Left colon (tissue), 2 donors: ENCODE measurements at regions not wholly inside any gene's neighbourhood (a gene's known extent, or its start where the extent isn't known, plus 50 kb on each side); places are given as distances from the start of the nearest gene placed in this dataset.

Experiments
- ATAC-seq: fragments of 200-7000 bp; cut with Tn5 transposase; one replicate; pipeline ENCODE4 v1.9.1; 2020; ENCODE audit warnings: mild to moderate bottlenecking, moderate library complexity
- DNase-seq, 2 donors: peaks; one replicate each; pipeline ENCODE4 v3.0.0-alpha.2; 2020
- intact Hi-C, 2 donors: fragments of 100-400 bp; cut with DNase I in 1 of 2; cut with micrococcal nuclease in 1 of 2; formaldehyde crosslinking; loops; one replicate each; pipeline versions ENCODE4 v1.11.2 to v1.14.0; 2022; cut with DNase I, micrococcal nuclease
- donor health status: DM: no; HTN: no; CAD: no.
- donor health status: DM: yes; HTN: yes; CAD: no.

DNA sequence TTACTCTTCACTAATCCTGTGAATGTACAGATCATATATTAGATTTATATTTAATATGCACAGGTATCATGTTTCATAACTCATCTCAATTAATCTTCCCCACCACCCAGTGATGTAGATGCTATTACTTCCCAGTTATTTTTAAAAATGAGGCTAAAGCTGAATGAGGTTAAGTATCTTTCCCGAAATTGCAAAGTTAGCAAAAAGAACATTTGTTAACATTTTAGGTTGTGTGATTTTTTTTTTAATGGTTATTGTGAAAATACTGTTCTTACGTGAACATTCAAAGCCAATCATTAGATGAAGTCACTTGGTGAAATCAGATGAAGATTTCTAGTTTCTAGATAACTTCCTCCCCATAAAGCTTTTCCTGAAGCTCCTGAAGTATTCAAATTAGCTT is 186.9 kb upstream of the PLEKHA5 start:
- no peak for ATAC-seq
- DNase-seq = no peak
- intact Hi-C loops = no loop called here

DNA sequence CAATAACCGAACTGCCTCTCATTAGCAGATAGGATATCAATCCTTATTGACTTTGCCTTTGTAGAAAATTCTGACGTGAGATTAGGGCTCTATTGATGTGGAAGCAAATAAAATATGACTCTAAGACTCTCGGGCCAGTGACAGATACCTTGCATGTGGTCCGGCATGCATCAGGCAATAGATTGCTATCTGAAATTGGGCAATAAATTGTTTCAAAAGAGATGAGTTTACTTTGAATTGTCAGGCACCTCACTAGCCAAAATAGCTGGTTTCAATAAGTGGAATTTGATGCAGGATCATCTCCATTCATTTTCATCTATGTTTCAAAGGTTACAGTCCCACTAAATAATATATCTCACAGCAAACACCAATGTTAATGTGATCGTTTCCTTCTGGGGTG is 186.3 kb upstream of the PLEKHA5 start:
- DNase-seq (no peak), ATAC-seq (no peak)
- intact Hi-C loops = no loop called here

DNA sequence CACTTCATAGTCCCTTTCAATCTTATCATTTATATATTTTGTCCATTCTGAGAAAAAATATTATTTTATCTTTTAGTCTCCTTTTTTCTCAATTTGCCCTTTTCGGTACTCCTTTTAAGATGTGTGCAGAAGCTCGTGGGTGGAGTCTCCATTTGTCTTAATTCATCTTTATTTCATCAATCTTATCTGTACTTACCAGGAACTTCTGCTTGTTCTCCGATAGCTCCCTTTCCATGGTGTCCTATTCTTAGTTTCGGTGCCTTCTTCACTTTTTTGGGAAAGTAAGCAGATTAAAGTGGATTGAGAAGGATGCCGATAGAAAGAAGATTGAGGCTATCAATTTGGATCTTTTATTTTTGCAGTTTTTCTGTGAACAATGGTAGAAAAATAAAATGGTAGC is 183.4 kb upstream of the PLEKHA5 start:
- DNase-seq = no peak
- ATAC-seq = no peak
- intact Hi-C loops = no loop called here

DNA sequence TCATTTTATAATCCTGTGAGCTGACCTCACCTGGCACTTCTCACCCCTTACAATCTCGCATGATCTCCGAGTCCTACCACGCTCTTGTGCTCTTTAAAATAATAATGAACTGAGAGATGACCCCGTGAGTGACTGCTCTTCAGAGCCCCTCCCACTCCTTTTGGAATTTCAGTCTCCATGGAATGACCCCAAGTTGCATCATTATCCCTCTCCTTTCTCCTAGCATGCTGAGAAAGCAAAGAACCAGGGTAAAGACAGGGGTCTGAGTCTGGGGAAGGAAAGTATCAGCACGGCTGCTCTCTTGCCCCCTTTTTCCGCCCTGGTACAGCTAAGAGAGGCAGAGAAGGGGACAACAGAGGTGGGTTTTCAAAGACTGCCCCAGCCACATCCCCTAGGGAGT is 178.3 kb upstream of the PLEKHA5 start:
- intact Hi-C loops = no loop called here
- DNase-seq (no peak), ATAC-seq (no peak)

DNA sequence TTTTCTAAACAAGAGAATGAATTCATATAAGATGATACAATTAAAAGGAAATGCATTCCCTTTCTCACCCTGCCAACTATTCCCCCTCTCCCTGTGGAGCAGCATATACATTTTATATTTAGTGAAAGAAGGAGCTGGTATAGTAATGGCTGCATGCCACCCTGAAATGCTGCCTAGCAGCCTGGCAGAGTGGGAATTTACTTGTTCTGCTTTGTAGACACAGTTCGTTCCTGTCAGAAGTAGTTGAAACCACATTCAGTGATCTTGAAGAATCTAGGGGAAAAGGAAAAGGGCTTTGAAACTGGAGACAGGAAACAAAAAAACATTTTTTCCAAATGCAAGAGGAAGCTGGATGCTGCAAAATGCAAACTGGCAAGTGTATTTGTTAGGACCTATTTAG is 176.0 kb upstream of the PLEKHA5 start:
- intact Hi-C loops = no loop called here
- DNase-seq = no peak
- no peak for ATAC-seq

DNA sequence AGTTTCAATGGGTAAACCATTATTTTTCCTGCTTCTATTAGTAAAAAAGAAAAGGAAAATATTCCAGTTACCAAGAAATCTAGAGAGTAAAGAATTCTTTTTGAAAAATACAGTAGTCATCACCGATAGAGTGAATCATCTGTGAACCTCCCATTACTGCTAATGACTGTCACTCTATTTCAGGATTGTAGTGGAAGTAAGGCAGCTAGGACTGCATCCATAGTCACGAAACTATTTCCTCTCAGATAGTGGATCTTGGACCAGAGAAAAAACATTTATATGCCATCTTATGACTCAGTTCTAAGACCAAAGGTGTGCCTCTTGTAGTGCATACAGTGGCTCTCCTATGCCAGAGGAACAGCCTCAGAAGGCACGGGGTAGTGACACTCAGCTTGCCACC is 173.9 kb upstream of the PLEKHA5 start:
- no peak for DNase-seq
- ATAC-seq = no peak
- intact Hi-C loops = no loop called here

DNA sequence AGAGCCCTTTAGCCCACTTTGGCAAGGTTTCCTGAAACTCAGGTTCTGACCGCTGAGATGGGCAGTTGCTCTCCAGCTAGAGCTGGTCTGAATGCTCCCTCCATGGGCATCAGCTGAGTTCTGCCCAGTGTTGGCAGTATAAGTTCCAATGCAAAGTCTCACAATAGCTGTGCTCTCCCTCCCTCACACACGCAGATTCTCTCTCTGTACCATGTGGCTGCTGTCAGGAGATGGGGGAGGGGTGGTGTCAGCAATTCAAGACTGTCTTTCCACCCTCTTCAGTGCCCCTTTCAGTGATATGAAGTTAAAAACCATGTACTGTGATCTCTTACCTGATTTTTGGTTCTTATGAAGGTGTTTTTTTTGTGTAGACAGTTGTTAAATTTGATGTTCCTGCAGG is 164.3 kb upstream of the PLEKHA5 start:
- no peak for ATAC-seq
- intact Hi-C loops = no loop called here
- DNase-seq = no peak

DNA sequence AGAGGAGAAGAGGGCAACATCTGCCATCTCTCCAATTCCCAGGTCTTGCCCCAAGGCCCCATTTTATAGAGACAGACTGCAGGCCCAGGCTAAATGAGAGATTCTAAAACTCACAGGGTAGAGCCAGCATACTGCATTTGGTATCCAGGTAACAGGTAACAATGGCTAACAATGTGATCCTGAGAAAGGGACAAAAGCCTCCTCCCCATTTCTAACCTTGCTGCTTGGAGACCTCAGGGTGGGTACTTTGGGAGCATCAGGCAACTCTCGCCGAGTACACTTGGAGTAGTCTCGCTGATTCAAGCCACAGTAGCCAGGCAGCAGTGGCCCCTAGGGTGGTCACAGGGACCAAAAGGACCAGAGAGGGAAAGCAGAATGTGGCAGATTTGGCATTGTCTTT is 162.6 kb upstream of the PLEKHA5 start:
- intact Hi-C loops = no loop called here
- DNase-seq (no peak), ATAC-seq (no peak)

DNA sequence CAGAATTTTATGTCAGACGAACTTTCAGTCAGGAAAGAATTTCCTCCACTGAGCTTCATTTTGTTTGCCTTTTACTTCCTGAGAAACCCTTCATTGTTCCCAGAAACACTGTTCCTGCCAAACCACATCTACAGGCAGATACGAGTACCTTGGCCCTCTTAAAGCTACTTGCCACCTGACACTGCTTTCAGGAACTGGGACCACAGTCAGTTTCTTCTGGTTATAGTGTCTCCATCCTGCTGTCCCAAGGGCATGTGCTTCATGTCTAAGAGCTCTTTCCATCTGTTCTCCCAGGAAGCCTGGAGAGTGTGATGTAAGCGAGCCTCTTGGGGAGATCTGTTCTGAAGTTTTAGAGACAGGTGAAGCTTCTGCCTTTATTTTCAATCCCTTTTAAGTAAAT is 161.7 kb upstream of the PLEKHA5 start:
- intact Hi-C loops = no loop called here
- DNase-seq (no peak), ATAC-seq (no peak)

DNA sequence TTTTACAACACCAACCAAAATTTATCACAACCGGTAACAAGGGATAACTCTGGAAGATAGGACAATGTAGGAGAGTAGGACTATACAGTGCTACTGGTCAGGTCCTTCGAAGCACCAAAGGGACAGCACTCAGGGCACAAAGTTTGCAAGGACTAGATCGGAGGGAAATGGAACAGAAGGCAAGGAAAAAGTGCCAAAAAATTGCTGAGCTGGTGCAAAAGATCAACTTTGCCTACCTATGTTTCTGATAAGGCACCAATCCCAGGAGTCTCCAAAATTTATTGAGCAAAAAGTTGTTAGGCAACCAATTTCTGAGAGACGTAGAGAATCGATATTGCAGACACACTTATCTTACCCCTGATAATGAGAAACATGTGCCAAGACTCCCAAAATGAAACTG is 160.0 kb upstream of the PLEKHA5 start:
- ATAC-seq (no peak), DNase-seq (no peak)
- intact Hi-C loops = no loop called here

DNA sequence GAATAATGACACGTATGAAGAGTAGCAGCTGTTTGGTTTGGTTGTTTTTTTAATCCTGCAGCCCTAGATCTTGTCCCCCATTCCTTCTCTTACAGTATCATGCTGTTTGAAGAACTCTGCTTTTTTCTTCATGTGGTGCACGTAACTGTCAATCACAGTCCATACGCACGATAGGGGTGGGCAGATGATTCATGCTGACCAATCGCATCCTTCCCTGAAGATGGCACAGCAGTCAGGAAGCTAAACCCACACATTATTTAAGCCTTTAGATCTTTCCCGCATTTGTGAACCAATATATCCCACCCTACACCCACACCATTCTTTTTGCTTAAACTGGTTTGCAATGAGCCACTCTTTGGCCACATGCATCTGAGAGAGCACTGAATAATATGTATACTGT is 158.9 kb upstream of the PLEKHA5 start:
- ATAC-seq (no peak), DNase-seq (no peak)

DNA sequence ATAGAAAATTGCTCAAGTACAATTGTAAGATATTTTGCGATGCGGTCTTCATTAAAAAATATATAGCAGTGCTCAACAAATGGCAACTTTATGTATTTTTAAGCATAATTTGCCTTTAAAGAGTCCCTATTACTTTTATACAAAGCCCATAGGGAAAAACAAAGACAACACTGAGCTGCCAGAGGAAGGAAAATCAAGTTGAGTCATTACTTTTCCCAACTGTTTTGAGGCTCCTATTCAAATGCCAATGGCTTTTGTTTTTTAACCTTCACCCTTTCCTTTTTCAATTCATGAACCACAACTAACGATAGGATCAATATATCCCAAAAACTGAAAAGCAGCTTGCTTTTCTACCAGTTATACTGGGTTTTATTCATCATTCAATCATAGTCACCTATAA is 157.6 kb upstream of the PLEKHA5 start:
- ATAC-seq = no peak
- intact Hi-C loops = no loop called here
- no peak for DNase-seq

More for the DNA sequence above, 158.9 kb upstream of the PLEKHA5 start:
- intact Hi-C loops = no loop called here

DNA sequence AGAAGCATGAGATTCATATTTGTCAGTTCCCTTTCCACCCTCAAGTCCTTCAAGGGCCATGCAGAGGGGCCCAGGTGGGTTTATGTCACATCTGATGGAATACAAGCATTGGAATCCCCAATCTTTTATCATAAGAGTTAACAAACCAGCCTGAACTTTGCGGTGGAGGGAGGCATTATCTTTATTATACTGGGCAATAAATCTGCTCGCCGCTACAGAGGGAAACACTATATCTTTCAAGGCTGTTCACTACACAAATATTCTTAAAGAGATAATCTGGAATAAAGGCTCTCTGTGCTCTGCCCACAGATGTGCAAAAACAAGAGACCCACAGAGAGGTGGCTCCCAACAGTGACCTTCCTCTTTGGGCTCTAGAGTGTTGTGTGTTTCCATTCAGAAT is 153.6 kb upstream of the PLEKHA5 start:
- ATAC-seq (peak; percentile 85), DNase-seq (no peak)
- intact Hi-C loops = no loop called here

DNA sequence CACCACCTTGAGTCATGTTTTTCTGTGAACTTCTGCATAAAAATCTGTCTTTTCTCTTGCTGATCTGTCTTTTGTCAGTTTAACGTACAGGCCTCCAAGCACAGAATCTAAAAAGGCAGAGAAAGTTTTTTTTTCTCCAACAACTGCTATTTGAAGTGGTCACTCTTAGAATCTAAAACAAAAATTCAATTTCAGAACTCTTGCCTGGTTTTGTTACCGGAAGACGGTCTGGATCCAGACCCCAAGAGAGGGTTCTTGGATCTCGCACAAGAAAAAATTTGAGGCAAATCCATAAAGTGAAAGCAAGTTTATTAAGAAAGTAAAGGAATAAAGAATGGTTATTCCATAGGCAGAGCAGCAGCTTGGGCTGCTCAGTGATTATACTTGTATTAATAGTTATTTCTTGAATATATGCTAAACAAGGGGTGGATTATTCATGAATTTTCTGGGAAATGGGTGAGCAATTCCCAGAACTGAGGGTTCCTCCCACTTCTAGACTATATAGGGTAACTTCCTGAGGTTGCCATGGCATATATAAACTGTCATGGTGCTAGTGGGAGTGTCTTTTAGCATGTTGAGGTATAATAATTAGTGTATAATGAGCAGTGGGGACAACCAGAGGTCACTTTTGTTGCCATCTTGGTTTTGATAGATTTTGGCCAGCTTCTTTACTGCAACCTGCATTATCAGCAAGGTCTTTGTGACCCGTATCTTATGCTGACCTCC is 150.0 kb upstream of the PLEKHA5 start:
- DNase-seq (no peak), ATAC-seq (no peak)
- intact Hi-C loops = no loop called here

DNA sequence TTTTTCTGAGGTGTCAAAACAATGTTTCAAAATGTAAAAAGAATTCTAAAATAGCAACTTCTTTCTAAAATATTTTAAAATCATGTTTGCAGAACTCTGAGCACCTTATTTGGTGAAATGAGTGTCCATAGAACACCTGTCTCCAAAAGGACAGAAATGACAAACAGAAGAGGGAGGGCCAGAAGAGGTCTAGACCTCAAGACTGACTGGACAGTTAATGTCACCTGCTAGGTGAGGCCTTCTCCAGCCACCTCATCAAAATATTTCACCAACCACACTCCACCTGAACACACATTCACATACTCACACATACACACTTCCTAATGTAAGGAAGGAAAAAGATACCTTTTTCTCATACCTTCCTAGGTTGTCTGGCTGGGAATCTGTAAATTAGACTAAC is 147.8 kb upstream of the PLEKHA5 start:
- intact Hi-C loops = no loop called here
- ATAC-seq (no peak), DNase-seq (no peak)

DNA sequence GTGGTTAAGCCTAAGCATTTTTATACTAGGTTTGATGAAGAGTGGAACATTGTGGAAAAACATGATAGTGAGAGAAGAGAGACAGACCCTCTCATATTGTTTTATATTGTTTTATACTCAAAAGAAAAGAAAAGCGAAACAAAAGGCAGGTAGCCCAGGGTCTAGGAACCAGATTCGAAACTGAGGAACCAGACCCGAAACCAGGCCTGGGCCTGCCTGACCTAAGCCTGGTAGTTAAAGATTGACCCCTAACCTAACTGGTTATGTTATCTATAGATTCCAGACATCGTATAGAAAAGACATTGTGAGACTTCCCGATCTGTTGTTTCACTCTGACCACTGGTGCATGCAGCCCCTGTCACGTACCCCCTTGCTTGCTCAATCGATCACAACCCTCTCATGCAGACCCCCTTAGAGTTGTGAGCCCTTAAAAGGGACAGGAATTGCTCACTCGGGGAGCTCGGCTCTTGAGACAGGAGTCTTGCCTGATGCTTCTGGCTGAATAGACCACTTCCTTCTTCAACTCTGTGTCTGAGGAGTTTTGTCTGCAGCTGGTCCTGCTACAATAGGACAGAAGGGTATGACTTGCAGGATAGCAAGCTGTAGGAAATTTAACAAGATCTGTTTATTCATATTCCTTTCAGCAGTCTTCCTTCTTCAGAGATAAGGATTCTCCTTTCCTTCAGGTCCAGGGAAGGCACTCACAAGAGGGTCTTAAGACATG is 147.1 kb upstream of the PLEKHA5 start:
- no peak for ATAC-seq
- intact Hi-C loops = no loop called here

DNA sequence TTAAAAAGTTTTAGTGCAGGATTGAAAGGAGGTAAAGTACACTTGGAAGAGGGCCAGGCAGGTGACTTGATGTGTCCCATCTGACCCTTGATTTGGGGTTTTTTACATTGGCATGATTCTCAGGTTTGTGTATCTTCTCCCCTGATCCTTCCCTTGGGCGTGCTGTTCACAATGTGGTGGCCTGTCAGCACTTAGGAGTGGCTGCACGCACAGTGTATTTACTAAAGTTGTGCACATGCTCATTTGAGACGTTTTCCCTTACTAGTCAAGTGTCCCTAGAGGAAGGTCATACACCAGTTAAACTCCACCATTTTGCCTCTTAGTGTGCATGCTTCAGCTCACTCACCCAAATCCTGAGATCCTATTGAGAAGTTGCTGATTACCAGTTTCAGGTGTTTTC is 145.7 kb upstream of the PLEKHA5 start:
- intact Hi-C loops = no loop called here
- ATAC-seq (no peak), DNase-seq (no peak)

More for the DNA sequence above, 147.1 kb upstream of the PLEKHA5 start:
- no peak for DNase-seq

DNA sequence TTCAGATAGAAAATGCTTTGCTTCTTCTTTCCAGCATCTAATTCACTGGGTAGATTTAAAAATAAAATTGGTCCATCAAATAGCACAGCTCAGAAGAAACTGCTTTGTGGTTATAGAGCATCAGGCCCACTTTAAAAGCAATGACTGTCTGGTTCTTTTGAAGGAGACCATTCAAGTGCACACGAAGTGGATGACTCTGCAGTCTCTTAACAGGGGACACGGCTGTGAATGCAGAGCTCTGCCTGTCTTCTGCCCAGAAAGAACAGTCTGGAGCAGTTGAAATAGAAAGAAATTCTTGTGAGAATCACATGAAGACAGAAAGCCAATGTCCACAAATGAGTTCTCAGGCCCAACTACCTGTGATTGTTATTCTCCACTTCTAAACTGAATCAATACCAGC is 138.7 kb upstream of the PLEKHA5 start:
- DNase-seq (no peak), ATAC-seq (no peak)
- intact Hi-C loops = no loop called here

DNA sequence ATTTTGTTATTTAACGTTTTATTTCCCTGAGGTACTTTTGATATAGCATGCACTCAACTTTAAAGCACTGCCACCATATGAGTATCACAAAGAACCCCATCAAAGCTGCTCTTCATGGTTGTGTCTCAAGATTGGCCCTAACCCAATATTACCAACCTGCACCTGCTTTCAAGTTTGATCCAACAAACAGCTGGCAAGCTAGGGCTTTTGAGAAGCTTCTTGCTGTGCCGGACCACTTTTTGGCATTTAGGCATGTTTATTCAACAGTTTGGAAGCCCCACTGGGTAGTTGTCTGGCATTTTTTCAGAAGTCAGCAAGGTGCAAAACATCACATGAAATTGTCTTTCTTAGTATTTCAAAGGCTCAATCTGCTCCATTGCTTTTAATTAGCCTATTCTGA is 137.2 kb upstream of the PLEKHA5 start:
- no peak for ATAC-seq
- no peak for DNase-seq
- intact Hi-C loops = no loop called here

DNA sequence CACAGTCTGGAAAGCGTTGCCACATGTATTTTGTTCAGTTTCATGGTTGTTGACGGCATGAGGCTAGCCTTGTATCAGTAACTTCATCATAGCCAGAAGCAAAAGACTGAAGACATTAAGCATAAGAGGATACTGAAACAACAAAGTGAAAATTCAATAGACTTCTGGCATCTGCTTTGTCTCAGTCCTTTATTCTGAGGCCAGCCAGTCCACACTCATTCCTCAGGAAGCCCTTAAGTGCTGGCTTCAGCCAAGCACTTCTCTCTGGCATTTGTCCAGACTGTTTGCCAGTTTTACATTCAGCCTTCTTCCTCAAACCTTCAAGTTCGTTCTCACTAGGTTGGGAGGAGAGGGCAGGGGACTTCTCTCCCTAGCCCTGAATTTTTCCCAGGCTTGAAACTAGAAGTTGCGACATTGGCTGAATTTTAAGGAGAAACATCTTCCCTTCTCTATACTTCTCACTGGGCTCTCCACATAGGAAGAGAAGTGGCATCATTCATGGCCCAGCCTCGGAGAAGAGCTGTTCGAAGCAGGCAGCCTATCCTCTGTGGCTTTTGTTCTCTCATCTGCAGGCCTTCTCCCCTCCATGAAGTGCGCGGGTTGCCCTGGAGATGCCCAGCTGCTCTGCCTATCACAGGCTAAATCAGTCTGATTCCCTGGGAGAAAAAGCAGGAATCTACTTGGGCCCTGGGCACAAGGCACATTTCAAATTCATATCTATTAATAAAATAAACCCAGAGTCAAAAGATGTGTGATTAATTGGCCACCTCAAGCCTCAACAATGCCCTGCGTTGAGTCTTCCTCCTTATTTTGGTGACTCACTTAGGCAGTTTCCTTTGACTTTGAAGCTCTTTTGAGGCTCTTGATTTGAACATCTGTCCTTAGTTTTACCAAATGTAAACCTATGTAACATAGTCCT is 130.9 kb upstream of the PLEKHA5 start:
- intact Hi-C loops = no loop called here
- ATAC-seq (no peak), DNase-seq (no peak)
